ENCODE measurements at regions not wholly inside any gene's neighbourhood (a gene's known extent, or its start where the extent isn't known, plus 50 kb on each side); places are given as distances from the start of the nearest gene placed in this dataset.

- H3K9me3 ChIP-seq: no peaks in the 10 kb centered on the region
- WGBS: 96% methylated on average over 1 of the region's 1 CpG
- H3K36me3 ChIP-seq: no peaks in the 10 kb centered on the region
- no peaks in the 10 kb centered on the region for H3K27me3 ChIP-seq (replicated peaks; ENCODE audit: insufficient read depth)
- TF ChIP-seq POLR2AphosphoS5 (IDR thresholded peaks at IDR 0.05): no peak
- no peak for TF ChIP-seq POLR2A (IDR thresholded peaks at IDR 0.05)
- no peak for TF ChIP-seq CTCF (IDR thresholded peaks at IDR 0.05)
- H3K27ac ChIP-seq: no peak overlapping the region
- no peaks in the 10 kb centered on the region for H3K4me1 ChIP-seq (replicated peaks)
- intact Hi-C loops (cut with DNase I): no loop called here
- no peak overlapping the region for H3K4me3 ChIP-seq
- DNase-seq (ENCODE audit: low spot score): no peak
Observed at GRCh38 chr3:64919934-64920333, 232.1 kb upstream of the ADAMTS9 start.

- Histone ChIP-seq H3K36me3 (no peaks in the 10 kb centered on the region), H3K27ac (no peak overlapping the region), H3K27me3 (replicated peaks; ENCODE audit: insufficient read depth) (no peaks in the 10 kb centered on the region), H3K9me3 (no peaks in the 10 kb centered on the region), H3K4me3 (no peak overlapping the region), H3K4me1 (replicated peaks) (no peaks in the 10 kb centered on the region)
- no peak for DNase-seq (ENCODE audit: low spot score)
- intact Hi-C loops (cut with DNase I): no loop called here
- TF ChIP-seq POLR2A (IDR thresholded peaks at IDR 0.05): no peak
- no peak for TF ChIP-seq POLR2AphosphoS5 (IDR thresholded peaks at IDR 0.05)
- no peak for TF ChIP-seq CTCF (IDR thresholded peaks at IDR 0.05)
Observed at GRCh38 chr3:64918989-64919388, 231.2 kb upstream of the ADAMTS9 start.

GRCh38 chr3:64917914-64918453 is 230.2 kb upstream of the ADAMTS9 start:
- WGBS: 90% methylated on average over 1 of the region's 1 CpG
- TF ChIP-seq POLR2A (IDR thresholded peaks at IDR 0.05): no peak
- TF ChIP-seq CTCF (IDR thresholded peaks at IDR 0.05): no peak
- TF ChIP-seq POLR2AphosphoS5 (IDR thresholded peaks at IDR 0.05): no peak
- Histone ChIP-seq H3K9me3 (no peaks in the 10 kb centered on the region), H3K36me3 (no peaks in the 10 kb centered on the region), H3K27ac (no peak overlapping the region), H3K4me1 (replicated peaks) (no peaks in the 10 kb centered on the region), H3K4me3 (no peak overlapping the region), H3K27me3 (replicated peaks; ENCODE audit: insufficient read depth) (no peaks in the 10 kb centered on the region)
- DNase-seq (ENCODE audit: low spot score): no peak
- intact Hi-C loops (cut with DNase I): no loop called here

GRCh38 chr3:64916937-64917336 is 229.1 kb upstream of the ADAMTS9 start:
- Histone ChIP-seq H3K36me3 (no peaks in the 10 kb centered on the region), H3K9me3 (no peaks in the 10 kb centered on the region), H3K4me3 (no peak overlapping the region), H3K4me1 (replicated peaks) (no peaks in the 10 kb centered on the region), H3K27ac (no peak overlapping the region), H3K27me3 (replicated peaks; ENCODE audit: insufficient read depth) (no peaks in the 10 kb centered on the region)
- intact Hi-C loops (cut with DNase I): no loop called here
- no peak for DNase-seq (ENCODE audit: low spot score)
- 36% methylated on average over 4 of the region's 4 CpGs for WGBS
- TF ChIP-seq POLR2A (IDR thresholded peaks at IDR 0.05): no peak
- no peak for TF ChIP-seq POLR2AphosphoS5 (IDR thresholded peaks at IDR 0.05)
- TF ChIP-seq CTCF (IDR thresholded peaks at IDR 0.05): no peak

- Histone ChIP-seq H3K27ac (no peak overlapping the region), H3K4me3 (no peak overlapping the region), H3K4me1 (replicated peaks) (no peaks in the 10 kb centered on the region), H3K27me3 (replicated peaks; ENCODE audit: insufficient read depth) (no peaks in the 10 kb centered on the region), H3K36me3 (no peaks in the 10 kb centered on the region), H3K9me3 (no peaks in the 10 kb centered on the region)
- TF ChIP-seq POLR2AphosphoS5 (IDR thresholded peaks at IDR 0.05) (no peak), POLR2A (IDR thresholded peaks at IDR 0.05) (no peak), CTCF (IDR thresholded peaks at IDR 0.05) (no peak)
- no peak for DNase-seq (ENCODE audit: low spot score)
- WGBS: 84% methylated on average over 8 of the region's 8 CpGs
- intact Hi-C loops (cut with DNase I): no loop called here
Observed at GRCh38 chr3:64916192-64916798, 228.5 kb upstream of the ADAMTS9 start.
